ENCODE measurements at regions not wholly inside any gene's neighbourhood (a gene's known extent, or its start where the extent isn't known, plus 50 kb on each side); places are given as distances from the start of the nearest gene placed in this dataset.
"Not testable (repeated sequence)": the region's sequence is repeated elsewhere in the genome, so short reads cannot be mapped to it uniquely, and the experiment has no call there.

- DNase-seq, result no peak
Measured at GRCh38 chr6:125597411-125598253, 151.8 kb upstream of the HEY2 start.

- DNase-seq, result no peak
Measured at GRCh38 chr6:125598422-125598821, 151.0 kb upstream of the HEY2 start.

- no peak for DNase-seq
Measured at GRCh38 chr6:125604257-125604656, 145.2 kb upstream of the HEY2 start.

DNA sequence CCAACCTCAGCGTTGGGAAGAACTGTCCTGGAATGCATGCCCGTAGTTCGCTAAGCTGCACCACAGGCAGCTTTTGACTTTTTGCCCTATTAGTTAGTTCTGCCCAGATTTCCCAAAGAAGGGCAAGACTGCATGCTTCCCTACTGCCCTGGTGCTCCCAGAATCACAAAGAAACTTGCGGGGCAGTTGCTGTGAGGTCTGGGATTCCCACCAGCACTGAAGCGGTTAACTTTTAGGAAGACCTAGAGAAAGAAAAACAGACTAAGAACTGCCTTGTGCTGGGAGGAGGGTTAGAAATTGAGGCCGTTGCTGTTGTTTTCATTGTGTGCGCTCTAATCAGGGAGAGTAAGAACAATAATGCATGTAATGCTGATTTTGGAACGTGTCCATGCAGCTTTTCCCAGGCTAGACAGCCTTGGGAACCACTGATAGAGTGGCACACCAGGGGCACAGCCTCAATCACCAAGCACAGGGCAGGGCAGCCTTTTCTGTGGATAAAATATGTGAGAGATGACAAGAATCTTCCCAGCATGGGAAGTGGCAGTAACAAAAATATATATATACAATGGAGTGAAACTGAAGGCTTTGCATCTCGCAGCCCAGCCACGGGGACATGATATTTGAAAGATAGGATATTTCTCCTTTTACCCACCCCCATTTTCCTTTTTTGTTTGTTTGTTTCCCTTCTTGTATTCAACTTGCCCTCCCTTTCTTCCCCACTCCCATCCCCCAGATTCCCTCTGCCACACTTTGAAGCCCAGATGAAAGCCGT lies 137.7 kb upstream of the HEY2 start:
- no peak for DNase-seq

- no peak for DNase-seq
Measured at GRCh38 chr6:125612345-125612846, 137.0 kb upstream of the HEY2 start.

DNA sequence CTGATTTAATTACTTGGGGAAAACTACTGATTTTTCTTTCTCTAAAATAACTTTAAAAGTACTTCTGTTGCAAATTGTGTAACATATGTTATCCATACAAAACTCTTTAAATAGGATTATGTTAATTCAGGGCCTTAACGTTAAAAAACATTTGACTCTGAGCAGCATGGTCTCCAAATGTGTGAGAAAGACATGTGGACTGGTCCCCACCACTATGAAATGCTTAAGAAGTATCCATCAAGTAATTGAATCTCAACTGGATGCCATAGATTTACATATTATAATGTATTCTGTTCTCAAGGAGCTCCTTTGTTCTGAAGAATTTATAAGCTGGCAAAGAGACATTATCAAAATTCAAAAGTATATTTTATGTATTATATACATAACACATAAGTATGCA lies 130.8 kb upstream of the HEY2 start:
- no peak for DNase-seq

GRCh38 chr6:125623085-125623484 lies 126.3 kb upstream of the HEY2 start:
- DNase-seq, result no peak

- DNase-seq, result no peak
Measured at GRCh38 chr6:125631165-125631564, 118.3 kb upstream of the HEY2 start.

DNA sequence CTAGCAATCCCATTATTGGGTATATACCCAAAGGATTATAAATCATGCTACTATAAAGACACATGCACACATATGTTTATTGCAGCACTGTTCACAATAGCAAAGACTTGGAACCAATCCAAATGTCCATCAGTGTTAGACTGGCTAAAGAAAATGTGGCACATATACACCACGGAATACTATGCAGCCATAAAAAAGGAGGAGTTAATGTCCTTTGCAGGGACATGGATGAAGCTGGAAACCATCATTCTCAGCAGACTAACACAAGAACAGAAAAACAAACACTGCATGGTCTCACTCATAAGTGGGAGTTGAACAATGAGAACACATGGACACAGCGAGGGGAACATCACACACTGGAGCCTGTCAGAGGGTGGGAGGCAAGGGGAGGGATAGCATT lies 113.4 kb upstream of the HEY2 start:
- not testable (repeated sequence) for DNase-seq

DNA sequence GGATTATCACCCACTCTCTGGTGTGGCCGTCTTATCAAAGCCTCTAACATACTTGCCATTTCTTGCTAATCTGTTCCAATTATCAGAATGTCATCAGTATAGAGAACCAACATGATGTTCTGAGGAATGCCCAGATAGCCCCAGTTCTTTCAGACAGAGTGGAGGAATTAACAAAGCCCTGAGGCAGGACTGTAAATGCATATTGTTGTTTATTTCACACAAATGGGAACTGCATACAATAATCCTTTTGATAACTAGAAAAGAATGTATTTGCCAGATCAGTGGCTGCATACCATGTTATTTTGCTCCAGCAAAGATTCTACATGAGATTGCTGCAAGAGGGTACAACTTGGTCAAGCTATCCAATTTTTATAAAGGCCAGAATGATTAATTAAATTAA lies 112.8 kb upstream of the HEY2 start:
- no peak for DNase-seq

DNA sequence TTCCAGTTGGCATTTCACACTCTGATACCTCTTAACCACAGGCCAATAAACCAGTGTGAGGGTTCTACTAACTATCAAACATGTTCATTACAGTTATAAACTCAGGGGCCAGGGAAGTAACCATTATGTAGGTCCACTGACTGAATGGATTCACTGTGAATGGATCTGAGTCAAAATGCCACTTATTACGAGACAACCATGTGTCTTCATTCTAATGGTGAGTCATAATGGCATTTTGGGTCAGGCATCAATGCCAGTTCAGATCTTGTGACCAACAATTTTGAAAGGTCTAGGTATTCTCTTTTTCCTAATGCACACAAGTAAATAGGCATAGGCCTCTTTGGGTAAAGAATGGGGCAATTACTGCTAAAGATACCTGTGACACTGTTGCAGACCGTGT lies 112.2 kb upstream of the HEY2 start:
- no peak for DNase-seq

GRCh38 chr6:125639466-125640020 lies 109.9 kb upstream of the HEY2 start:
- no peak for DNase-seq

GRCh38 chr6:125640441-125641150 lies 108.8 kb upstream of the HEY2 start:
- no peak for DNase-seq

- DNase-seq, result not testable (repeated sequence)
Measured at GRCh38 chr6:125643967-125644661, 105.3 kb upstream of the HEY2 start.

DNA sequence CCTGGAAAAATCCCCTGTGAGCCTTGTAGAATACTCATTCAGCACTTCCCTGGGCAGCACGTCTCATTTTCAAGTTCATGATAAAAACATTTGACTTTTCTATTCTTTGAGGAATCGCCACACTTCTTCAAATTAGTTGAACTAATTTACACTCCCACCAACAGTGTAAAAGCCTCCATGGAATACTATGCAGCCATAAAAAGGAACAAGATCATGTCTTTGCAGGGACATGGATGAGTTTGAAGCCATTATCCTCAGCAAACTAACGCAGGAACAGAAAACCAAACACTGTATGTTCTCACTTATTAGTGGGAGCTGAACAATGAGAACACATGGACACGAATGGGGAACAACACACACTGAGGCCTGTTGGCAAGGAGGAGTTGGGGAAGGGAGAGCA lies 102.0 kb upstream of the HEY2 start:
- DNase-seq, result no peak

- not testable (repeated sequence) for DNase-seq
Measured at GRCh38 chr6:125653752-125654151, 95.7 kb upstream of the HEY2 start.

DNA sequence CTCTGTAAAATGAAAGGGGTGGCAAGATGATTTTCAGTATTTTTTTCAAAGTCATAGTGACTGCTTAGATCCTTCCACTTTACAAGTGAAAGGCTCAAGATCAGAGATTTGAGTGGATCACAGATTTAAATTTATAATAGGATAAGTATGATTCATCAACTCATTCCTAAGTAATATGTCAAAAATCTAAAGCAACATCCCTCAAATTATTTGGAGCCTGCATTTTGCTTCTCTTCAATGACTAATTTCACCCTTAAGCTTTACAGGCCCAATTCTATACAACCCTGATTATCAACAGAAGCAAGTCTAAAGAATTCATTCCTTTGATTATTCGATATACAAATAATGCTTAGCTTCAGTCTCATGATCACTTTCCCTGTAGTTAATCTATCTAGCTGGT lies 93.9 kb upstream of the HEY2 start:
- DNase-seq, result no peak

DNA sequence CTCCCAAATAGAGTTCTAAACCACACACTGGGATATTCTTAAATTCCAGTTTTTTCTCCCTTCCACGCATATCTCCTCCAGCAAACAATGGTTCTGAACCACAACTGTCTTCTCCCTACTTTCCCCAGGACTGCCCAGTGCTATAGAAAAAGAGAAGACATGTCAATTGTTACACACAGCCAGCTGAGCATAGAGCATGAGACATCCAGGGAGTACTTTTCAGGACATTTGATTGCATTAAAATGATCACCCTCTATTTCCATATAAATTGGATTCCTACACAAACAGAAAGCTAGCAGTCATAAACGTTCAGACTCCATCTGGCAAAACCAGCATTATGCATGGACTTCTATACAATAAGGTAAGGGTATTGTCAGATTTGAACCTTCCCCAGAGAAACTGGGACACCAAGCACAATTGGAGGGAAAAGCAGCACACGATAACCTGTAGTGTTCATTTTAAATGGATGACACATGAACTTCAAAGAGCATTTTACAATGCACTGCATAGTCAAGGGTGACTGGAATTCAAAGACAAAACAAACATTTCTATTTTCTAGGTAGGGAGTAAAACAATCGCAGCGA lies 93.1 kb upstream of the HEY2 start:
- no peak for DNase-seq

GRCh38 chr6:125658136-125658535 lies 91.3 kb upstream of the HEY2 start:
- DNase-seq, result no peak

- no peak for DNase-seq
Measured at GRCh38 chr6:125658759-125659431, 90.5 kb upstream of the HEY2 start.

DNA sequence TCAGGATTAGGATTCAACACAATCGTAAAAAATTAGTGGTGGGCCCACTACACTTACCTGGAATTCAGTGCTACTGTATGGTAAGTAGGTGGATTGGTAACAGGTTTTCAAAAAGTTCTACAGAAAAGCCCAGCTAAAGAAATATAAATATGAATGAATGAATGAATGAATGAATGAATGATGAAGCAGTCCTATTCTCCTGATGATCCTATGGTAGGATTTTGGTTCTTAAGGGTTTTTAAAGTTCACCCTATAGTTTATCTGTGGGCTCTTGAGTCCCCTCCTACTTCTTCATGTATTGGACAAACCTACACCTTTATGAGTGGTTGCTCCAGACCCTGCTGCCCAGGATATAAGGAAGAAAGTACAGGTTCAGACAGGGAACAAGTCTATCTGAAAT lies 89.5 kb upstream of the HEY2 start:
- no peak for DNase-seq
